ENCODE measurements at regions not wholly inside any gene's neighbourhood (a gene's known extent, or its start where the extent isn't known, plus 50 kb on each side); places are given as distances from the start of the nearest gene placed in this dataset.
"Not testable (repeated sequence)": the region's sequence is repeated elsewhere in the genome, so short reads cannot be mapped to it uniquely, and the experiment has no call there.

DNA sequence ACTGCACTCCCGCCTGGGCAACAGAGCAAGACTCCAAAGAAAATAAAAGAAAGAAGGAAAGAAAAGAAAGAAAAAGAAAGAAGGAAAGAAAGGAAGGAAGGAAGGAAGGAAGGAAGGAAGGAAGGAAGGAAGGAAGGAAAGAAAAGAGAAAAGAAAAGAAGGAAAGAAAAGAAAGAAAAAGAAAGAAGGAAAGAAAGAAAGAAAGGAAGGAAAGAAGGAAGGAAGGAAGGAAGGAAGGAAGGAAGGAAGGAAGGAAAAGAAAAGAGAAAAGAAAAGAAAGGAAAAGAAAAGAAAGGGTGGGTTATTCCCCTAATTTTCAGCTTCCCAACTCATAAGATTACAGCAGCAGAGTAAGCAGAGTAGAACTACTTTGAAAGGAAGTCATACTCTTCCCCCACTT, 64.4 kb downstream of the TMEM200C start:
- H3K4me3 Mint-ChIP-seq; ATAC-seq (replicated peaks); H3K27me3 Mint-ChIP-seq: not testable (repeated sequence)

DNA sequence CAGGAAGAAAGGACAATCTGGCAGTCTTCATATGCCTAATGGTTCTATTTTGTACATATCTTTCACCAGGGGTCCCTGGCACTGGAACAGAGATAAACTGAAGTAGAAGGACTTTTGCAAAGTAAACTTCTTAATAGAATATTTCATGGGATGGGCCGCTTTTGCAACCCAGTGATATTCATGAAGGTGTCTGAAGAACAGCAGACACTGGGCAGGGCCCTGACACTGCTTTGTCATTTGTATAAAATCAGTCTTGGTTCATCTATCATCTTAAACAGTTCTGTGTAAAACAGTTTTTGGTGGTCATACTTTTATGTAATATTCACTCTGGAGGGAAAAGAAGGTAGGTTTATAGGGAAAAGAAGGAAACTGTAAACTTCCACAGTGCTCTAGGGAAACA, 66.4 kb downstream of the TMEM200C start:
- Mint-ChIP-seq H3K36me3 (ENCODE audit: insufficient read depth) (no peaks in the 10 kb centered on the region), H3K27ac (no peak overlapping the region), H3K4me1 (ENCODE audit: low read depth in 2 of 2) (no peaks in the 10 kb centered on the region), H3K9me3 (peaks cover 0 to 2% of the 10 kb centered on the region in 2 donors), H3K4me3 (no peak overlapping the region), H3K27me3 (no peaks in the 10 kb centered on the region)
- ATAC-seq (replicated peaks) (no peak), DNase-seq (no peak)

More for the DNA sequence above, 64.4 kb downstream of the TMEM200C start:
- not testable (repeated sequence) for H3K9me3 Mint-ChIP-seq; H3K27ac Mint-ChIP-seq; H3K4me1 Mint-ChIP-seq (ENCODE audit: low read depth in 2 of 2); H3K36me3 Mint-ChIP-seq (ENCODE audit: insufficient read depth); DNase-seq

DNA sequence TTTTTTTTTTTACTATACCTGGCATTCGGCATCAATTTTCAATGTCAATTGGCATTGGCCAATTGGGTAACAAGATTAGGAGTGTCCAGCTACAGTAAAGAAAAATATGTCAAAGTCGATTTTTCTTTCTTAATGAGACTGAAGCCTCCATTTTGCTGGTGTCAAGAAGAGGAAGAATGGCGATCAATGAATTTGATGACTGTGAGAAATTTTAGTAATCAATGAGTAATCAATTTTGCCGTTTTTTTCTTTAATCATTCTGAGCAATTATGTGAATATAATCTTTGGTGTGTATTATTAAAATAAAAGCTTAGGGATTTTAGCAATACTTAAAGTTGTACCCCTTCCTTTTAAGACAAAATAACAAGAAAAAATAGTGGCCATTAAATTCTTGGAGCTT, 69.7 kb downstream of the TMEM200C start:
- Mint-ChIP-seq H3K4me3 (no peak overlapping the region), H3K4me1 (ENCODE audit: low read depth in 2 of 2) (no peaks in the 10 kb centered on the region), H3K9me3 (peaks cover 0 to 2% of the 10 kb centered on the region in 2 donors), H3K27ac (no peak overlapping the region), H3K27me3 (no peaks in the 10 kb centered on the region), H3K36me3 (ENCODE audit: insufficient read depth) (no peaks in the 10 kb centered on the region)
- DNase-seq (no peak), ATAC-seq (replicated peaks) (no peak)

DNA sequence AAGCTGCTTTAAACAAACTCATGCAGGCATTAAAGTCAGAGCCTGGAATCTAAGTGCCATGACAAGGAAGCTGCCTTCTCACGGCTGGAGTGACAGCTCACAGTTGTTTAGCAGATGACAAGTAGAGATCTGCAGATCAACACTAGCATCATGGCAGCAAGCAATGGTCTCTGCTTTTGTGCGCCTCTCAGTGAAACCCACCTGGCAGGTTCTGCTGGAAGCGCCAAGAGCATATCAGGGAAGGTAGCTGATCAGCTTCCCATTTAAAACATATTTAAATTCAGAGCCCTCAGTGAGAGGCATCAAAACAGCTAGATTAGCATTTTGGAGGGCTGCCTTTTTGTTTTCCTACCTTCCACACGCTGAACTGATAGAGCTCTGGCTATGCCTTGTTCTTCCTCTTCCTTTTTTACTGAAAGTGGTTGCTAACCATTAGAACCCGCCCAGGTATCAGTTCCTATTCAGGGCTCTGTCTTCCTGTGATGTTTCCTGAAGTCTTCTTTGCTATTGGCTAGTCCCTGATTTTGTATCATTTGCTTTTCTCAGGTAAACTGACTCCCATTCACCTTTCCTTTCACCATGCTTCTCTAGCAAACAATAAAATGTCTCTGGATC, 70.8 kb downstream of the TMEM200C start:
- no peak for DNase-seq
- Mint-ChIP-seq H3K27ac (no peak overlapping the region), H3K36me3 (ENCODE audit: insufficient read depth) (no peaks in the 10 kb centered on the region), H3K9me3 (peaks cover 0 to 2% of the 10 kb centered on the region in 2 donors), H3K4me1 (ENCODE audit: low read depth in 2 of 2) (no peaks in the 10 kb centered on the region), H3K27me3 (no peaks in the 10 kb centered on the region), H3K4me3 (no peak overlapping the region)
- ATAC-seq (replicated peaks) = no peak

DNA sequence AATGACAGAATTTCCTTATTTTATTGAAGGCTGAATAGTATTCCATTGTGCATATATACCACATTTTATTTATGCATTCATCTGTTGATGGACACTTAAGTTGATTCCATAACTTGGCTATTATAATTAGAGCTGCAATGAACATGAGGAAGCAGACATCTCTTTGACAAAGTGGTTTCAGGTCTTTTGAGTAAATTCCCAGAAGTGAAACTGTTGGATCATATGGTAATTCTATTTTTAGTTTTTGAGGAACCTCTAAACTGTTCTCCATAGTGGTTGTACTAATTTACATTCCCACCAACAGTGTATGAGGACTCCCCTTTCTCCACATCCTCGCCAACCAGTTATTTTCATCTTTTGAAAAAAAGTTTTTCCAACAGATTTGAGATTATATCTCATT, 77.5 kb downstream of the TMEM200C start:
- peaks cover 4 to 9% of the 10 kb centered on the region in 2 donors for H3K9me3 Mint-ChIP-seq
- no peaks in the 10 kb centered on the region for H3K4me1 Mint-ChIP-seq (ENCODE audit: low read depth in 2 of 2)
- H3K36me3 Mint-ChIP-seq (ENCODE audit: insufficient read depth) = no peaks in the 10 kb centered on the region
- no peak overlapping the region for H3K4me3 Mint-ChIP-seq
- ATAC-seq (replicated peaks) = no peak
- no peak for DNase-seq
- H3K27ac Mint-ChIP-seq = no peak overlapping the region
- no peaks in the 10 kb centered on the region for H3K27me3 Mint-ChIP-seq

DNA sequence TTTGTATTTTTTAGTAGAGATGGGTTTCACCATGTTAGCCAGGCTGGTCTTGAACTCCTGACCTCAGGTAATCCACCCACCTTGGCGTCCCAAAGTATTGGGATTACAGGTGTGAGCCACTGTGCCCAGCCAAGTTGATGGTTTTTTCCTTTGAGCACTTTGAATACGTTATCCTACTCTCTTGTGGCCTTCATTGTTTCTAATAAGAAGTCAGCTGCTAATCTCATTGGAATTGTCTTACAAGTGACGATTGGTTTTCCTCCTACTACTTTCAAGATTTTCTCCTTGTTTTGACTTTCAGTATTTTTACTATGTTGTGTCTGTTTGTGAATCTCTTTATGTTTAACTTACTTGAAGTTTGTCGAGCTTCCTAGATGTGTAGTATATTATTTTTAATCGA, 88.5 kb downstream of the TMEM200C start:
- H3K4me3 Mint-ChIP-seq = no peak overlapping the region
- no peaks in the 10 kb centered on the region for H3K36me3 Mint-ChIP-seq (ENCODE audit: insufficient read depth)
- peaks cover 5 to 18% of the 10 kb centered on the region in 2 donors for H3K9me3 Mint-ChIP-seq
- ATAC-seq (replicated peaks) (no peak), DNase-seq (no peak)
- H3K27ac Mint-ChIP-seq = no peak overlapping the region
- no peaks in the 10 kb centered on the region for H3K27me3 Mint-ChIP-seq
- H3K4me1 Mint-ChIP-seq (ENCODE audit: low read depth in 2 of 2) = no peaks in the 10 kb centered on the region

DNA sequence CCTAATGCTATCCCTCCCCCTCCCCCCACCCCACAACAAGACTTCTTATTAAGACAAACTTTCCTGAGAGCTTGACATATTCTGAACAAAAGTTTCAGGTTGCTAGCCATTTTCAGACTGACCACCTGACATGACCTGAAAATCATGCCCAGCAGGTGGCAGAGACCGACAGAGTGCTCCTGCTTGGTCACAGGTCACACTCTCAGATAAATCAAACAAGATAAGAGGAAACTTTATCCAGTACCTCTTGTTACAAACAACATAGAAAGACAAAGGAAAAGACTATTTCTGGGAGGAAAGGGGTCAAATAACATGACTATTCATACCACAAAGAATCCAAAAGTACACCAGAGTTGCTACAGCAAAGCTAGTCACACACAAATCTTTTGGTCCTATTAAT, 107.4 kb downstream of the TMEM200C start:
- DNase-seq (no peak), ATAC-seq (replicated peaks) (no peak)
- no peaks in the 10 kb centered on the region for H3K27me3 Mint-ChIP-seq
- H3K36me3 Mint-ChIP-seq (ENCODE audit: insufficient read depth) = no peaks in the 10 kb centered on the region
- no peaks in the 10 kb centered on the region for H3K4me1 Mint-ChIP-seq (ENCODE audit: low read depth in 2 of 2)
- H3K9me3 Mint-ChIP-seq = peaks cover 5 to 17% of the 10 kb centered on the region in 2 donors
- H3K4me3 Mint-ChIP-seq = no peak overlapping the region
- no peak overlapping the region for H3K27ac Mint-ChIP-seq

DNA sequence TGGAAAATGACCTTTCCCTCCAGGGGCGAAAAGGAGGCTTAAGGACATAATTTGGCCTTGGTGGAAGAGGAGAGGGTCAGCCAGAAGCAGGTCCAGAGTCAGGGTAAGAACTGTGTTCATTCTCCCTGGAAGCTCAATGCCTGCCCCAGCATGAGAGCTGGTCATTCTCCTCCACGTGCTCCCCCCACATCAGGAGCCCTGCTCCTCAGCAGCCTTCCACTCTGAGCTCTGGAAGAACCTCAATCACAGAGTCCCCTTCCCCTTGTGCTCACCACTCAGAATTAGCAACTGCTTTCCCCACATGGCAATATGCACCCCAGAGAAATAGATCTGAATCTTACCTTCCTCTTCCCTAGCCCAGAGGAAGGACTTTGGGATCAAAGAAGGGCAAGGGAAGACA, 115.4 kb downstream of the TMEM200C start:
- no peaks in the 10 kb centered on the region for H3K36me3 Mint-ChIP-seq (ENCODE audit: insufficient read depth)
- H3K9me3 Mint-ChIP-seq = peaks cover 2 to 17% of the 10 kb centered on the region in 2 donors
- H3K4me3 Mint-ChIP-seq = no peak overlapping the region
- H3K27ac Mint-ChIP-seq = no peak overlapping the region
- no peak for DNase-seq
- ATAC-seq (replicated peaks) = no peak
- H3K27me3 Mint-ChIP-seq = no peaks in the 10 kb centered on the region
- no peaks in the 10 kb centered on the region for H3K4me1 Mint-ChIP-seq (ENCODE audit: low read depth in 2 of 2)

DNA sequence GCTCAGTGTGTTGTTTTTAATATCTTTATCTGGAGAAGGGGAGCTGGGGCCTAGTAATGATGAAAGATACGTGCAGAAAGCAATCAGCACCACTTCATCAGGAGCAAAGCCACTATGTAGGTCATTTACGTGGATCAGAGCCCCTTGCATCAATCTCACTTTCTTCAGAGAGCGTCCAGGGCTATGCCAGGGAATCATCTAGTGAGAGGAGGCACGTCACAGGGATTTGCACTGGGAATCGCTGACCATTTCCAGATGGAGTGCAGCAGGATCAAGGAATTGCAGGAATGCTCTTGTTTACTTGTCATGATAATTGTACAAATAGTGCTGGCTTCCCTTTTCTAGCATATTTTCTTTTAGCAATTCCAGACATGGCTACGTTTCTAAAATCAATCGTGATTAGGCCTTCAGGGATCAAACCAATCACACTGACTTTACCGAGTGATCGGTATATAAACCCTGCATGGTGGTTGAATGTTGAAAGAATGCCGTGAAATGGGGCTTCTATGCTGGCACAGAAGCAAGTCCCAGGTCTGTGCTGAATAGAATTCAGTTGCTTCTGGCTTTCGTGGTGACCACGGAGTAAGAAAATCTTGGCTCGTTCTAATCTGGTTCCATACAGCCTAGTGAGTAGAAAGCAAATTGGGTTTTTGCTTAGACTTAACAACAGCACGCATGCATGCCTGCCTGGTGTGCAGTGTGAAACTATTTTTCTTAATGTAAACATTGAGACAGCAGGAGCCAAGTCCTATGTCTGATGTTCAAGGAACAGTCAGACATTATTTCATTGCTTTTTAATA, 122.8 kb downstream of the TMEM200C start:
- Mint-ChIP-seq H3K27ac (no peak overlapping the region), H3K27me3 (no peaks in the 10 kb centered on the region), H3K9me3 (peaks cover 0 to 2% of the 10 kb centered on the region in 2 donors), H3K36me3 (ENCODE audit: insufficient read depth) (no peaks in the 10 kb centered on the region), H3K4me3 (no peak overlapping the region), H3K4me1 (ENCODE audit: low read depth in 2 of 2) (no peaks in the 10 kb centered on the region)
- ATAC-seq (replicated peaks) (no peak), DNase-seq (no peak)

DNA sequence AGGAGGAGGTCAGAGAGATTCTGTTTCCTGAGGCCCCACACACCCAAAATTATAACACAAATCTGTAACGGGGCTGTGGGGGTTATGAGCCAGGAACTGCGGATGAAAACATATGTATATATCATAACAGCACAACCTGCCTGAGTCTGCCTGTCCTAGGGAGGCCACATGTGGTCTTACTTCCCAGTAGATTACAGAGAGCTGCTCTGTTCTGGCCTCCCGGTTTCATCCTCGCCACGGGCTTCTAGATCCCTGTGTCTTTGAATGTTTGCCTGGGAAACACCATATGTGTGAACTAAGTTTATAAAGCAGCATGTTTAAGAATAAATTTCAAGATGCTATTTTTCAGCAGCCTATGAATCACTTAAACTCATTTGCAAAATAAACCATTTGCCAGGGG, 124.0 kb downstream of the TMEM200C start:
- H3K27me3 Mint-ChIP-seq = no peaks in the 10 kb centered on the region
- H3K36me3 Mint-ChIP-seq (ENCODE audit: insufficient read depth) = no peaks in the 10 kb centered on the region
- no peak overlapping the region for H3K27ac Mint-ChIP-seq
- H3K9me3 Mint-ChIP-seq = peaks cover 0 to 7% of the 10 kb centered on the region in 2 donors
- no peak for ATAC-seq (replicated peaks)
- H3K4me1 Mint-ChIP-seq (ENCODE audit: low read depth in 2 of 2) = no peaks in the 10 kb centered on the region
- no peak for DNase-seq
- H3K4me3 Mint-ChIP-seq = no peak overlapping the region

DNA sequence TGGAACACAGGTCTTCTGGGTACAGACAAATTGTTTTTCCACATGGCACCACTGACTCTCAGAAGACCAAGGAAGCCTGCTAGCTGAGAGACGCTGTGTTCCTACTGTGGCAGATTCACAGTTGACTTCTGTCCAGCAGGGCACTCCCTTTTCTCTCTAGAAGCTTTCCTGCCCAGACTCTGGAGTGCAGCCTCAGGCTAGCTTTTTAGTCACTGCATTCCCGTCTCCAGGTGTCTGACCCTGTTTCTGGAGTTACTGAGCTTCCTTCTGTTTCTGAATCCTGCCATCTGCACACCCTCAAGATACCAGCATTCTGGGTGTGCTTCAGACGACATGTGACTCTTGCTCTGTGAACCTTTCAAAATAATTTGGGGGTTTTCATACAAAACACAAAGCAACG, 125.1 kb downstream of the TMEM200C start:
- Mint-ChIP-seq H3K9me3 (peaks cover 0 to 7% of the 10 kb centered on the region in 2 donors), H3K4me3 (no peak overlapping the region), H3K4me1 (ENCODE audit: low read depth in 2 of 2) (no peaks in the 10 kb centered on the region), H3K27ac (no peak overlapping the region), H3K27me3 (no peaks in the 10 kb centered on the region), H3K36me3 (ENCODE audit: insufficient read depth) (no peaks in the 10 kb centered on the region)
- no peak for ATAC-seq (replicated peaks)
- no peak for DNase-seq

DNA sequence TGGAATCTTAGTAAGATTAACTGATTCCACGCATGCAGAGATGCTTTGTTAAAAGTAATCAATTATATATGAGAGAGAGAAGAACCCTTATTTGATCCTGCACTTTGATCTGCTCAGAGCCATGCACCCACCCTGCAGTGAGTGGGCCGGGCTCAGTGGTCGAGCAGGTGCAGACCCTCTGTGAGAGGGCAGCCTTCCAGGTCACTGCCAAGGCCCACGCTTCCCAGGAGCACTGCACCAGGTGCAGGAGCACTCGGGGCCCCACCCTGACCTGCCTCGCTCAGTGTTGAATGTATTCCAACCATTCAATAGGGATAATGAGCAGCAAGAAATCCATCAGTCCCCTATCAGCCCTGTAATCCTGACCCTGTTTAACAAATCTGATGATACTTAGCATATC, 126.9 kb downstream of the TMEM200C start:
- H3K36me3 Mint-ChIP-seq (ENCODE audit: insufficient read depth) = no peaks in the 10 kb centered on the region
- H3K4me1 Mint-ChIP-seq (ENCODE audit: low read depth in 2 of 2) = no peaks in the 10 kb centered on the region
- DNase-seq (no peak), ATAC-seq (replicated peaks) (no peak)
- H3K4me3 Mint-ChIP-seq = no peak overlapping the region
- H3K27me3 Mint-ChIP-seq = no peaks in the 10 kb centered on the region
- H3K9me3 Mint-ChIP-seq = peaks cover 1 to 13% of the 10 kb centered on the region in 2 donors
- H3K27ac Mint-ChIP-seq = no peak overlapping the region

DNA sequence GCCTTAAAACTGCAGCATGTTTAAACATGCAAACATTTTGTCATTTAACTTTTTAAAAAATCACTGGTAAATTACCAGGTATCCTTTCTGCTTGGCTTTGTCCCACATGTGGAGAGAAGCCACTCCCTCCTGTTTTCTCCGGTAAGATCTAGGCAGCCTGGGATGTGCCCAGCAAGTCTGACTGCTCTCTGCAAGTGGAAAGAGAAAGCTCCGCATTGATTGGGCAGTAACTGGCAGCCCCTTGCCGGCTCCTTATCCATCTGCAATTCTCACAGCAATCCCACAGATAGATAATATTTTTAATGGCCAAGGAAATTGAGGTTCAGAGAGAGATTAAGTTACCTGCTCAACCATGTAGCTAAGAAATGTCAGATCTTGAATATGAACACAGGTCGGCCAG, 136.1 kb downstream of the TMEM200C start:
- H3K36me3 Mint-ChIP-seq (ENCODE audit: insufficient read depth) = no peaks in the 10 kb centered on the region
- no peak overlapping the region for H3K4me3 Mint-ChIP-seq
- ATAC-seq (replicated peaks) (no peak), DNase-seq (no peak)
- H3K9me3 Mint-ChIP-seq = peaks cover 4 to 11% of the 10 kb centered on the region in 2 donors
- H3K4me1 Mint-ChIP-seq (ENCODE audit: low read depth in 2 of 2) = no peaks in the 10 kb centered on the region
- no peaks in the 10 kb centered on the region for H3K27me3 Mint-ChIP-seq
- H3K27ac Mint-ChIP-seq = no peak overlapping the region

DNA sequence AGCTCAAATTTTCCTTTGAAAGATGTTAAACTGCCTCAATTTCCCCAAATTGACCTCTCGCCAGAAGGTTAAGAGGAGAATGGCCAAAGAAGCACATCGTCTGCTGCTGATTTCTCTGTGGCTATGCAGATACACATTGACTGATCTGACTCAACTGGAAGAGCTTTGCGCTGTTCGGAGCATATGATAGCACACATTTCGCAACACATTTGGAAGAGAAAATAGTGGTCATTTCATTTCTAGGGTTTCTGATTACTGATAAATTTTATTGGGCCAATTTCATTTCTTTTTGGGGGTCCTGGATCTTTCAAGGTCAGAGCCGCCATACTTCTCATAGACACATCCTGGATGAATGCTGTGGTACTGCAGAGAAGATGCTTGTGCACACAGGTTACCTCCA, 138.5 kb downstream of the TMEM200C start:
- H3K4me3 Mint-ChIP-seq = no peak overlapping the region
- no peaks in the 10 kb centered on the region for H3K36me3 Mint-ChIP-seq (ENCODE audit: insufficient read depth)
- DNase-seq (no peak), ATAC-seq (replicated peaks) (no peak)
- H3K9me3 Mint-ChIP-seq = peaks cover 2 to 9% of the 10 kb centered on the region in 2 donors
- no peaks in the 10 kb centered on the region for H3K4me1 Mint-ChIP-seq (ENCODE audit: low read depth in 2 of 2)
- H3K27me3 Mint-ChIP-seq = no peaks in the 10 kb centered on the region
- H3K27ac Mint-ChIP-seq = no peak overlapping the region
